IMR-90 (cell line): ENCODE measurements at regions not wholly inside any gene's neighbourhood (a gene's known extent, or its start where the extent isn't known, plus 50 kb on each side); places are given as distances from the start of the nearest gene placed in this dataset.

ENCODE experiments used
- CTCF ChIP-seq: conservative IDR thresholded peaks from 2 replicates; pipeline ENCODE4 v1.5.1; 2012; ENCODE audit warnings: mild to moderate bottlenecking, low read depth, low read length, improper control_type of control experiment
- ELK1 ChIP-seq: fragments of 150-350 bp; IDR thresholded peaks from 2 replicates; pipeline ENCODE4 v1.6.1; 2016; ENCODE audit warnings: low read depth, mild to moderate bottlenecking, low read length, moderate library complexity, borderline replicate concordance
- MAFK ChIP-seq: IDR thresholded peaks from 2 replicates; pipeline ENCODE4 v1.6.1; 2012; ENCODE audit warnings: low read depth, low read length, improper control_type of control experiment
- POLR2A ChIP-seq: IDR thresholded peaks from 2 replicates; pipeline ENCODE4 v1.6.1; 2012; ENCODE audit warnings: mild to moderate bottlenecking, low read depth, low read length
- RCOR1 ChIP-seq: IDR thresholded peaks from 2 replicates; pipeline ENCODE4 v1.6.1; 2012; ENCODE audit warnings: mild to moderate bottlenecking, low read length, improper control_type of control experiment; ENCODE audit not compliant: insufficient replicate concordance
- RFX5 ChIP-seq: IDR thresholded peaks from 2 replicates; pipeline ENCODE4 v1.8.0; 2012; ENCODE audit warnings: low read depth, mild to moderate bottlenecking, low read length, moderate library complexity
- SMC3 ChIP-seq: fragments of 150-350 bp; IDR thresholded peaks from 2 replicates; pipeline ENCODE4 v1.6.1; 2016; ENCODE audit warnings: low read depth, mild to moderate bottlenecking, antibody characterized with exemption, low read length, moderate library complexity
- USF2 ChIP-seq: fragments of 150-350 bp; IDR thresholded peaks from 2 replicates; pipeline ENCODE4 v1.6.1; 2017; ENCODE audit warnings: mild to moderate bottlenecking, antibody characterized with exemption, low read length, low read depth

DNA sequence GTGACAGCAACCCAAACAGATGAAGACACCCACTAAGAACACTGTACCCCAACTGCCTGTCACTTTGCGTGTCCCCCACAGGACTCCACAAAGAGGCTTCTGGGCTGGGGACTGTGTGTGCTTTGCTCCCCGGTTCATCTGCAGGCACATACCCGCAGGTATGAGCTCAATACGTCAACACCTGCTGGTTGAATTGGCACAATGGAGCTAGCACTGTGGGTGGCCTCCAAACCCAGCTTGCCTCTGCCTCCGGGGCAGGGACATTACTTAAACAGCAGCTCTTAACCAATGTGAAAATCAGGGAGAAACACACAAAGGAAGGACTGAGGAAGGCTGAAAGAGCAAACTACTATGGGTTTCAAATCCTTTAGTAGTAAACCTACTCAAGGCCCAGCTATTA, 140.2 kb upstream of the TIAM1 start:
- TF ChIP-seq ELK1 (no peak), CTCF (no peak), POLR2A (no peak), RCOR1 (no peak), USF2 (no peak), RFX5 (no peak), SMC3 (no peak), MAFK (no peak)
